AG04450 (cell line): ENCODE measurements at regions not wholly inside any gene's neighbourhood (a gene's known extent, or its start where the extent isn't known, plus 50 kb on each side); places are given as distances from the start of the nearest gene placed in this dataset.
A peak's percentile ranks its signal among the peaks of the same experiment; 100 is the strongest.

ENCODE experiments used
- CTCF ChIA-PET: fragments of 300-600, 350-600 bp; formaldehyde crosslinking; extraction: SDS; loops from one replicate; lab custom pipeline; 2022; ENCODE audit warnings: antibody characterized with exemption, inconsistent platforms; lab: Charles Lee
- POLR2A ChIA-PET: fragments of 350-600 bp; formaldehyde crosslinking; extraction: SDS; loops from one replicate; lab custom pipeline; 2021; ENCODE audit warnings: antibody characterized with exemption, inconsistent platforms; lab: Yijun Ruan, JAX
- DNase-seq: peaks from one replicate; pipeline ENCODE4 v3.0.0-alpha.2; 2011; ENCODE audit warnings: low read depth, low spot score
- H3K27ac ChIP-seq: one replicate; pipeline ENCODE4 v1.5.1; 2012; ENCODE audit warnings: low read depth, low read length, control low read depth
- H3K27me3 ChIP-seq: one replicate; pipeline ENCODE4 v1.6.0; 2012; ENCODE audit warnings: low read length; ENCODE audit not compliant: control insufficient read depth, insufficient read depth
- H3K4me3 ChIP-seq: 2 replicates; pipeline ENCODE4 v1.5.1; 2011; ENCODE audit warnings: mild to moderate bottlenecking, low read depth, low read length, control low read depth
- H3K9me3 ChIP-seq: 2 replicates; pipeline ENCODE4 v1.5.1; 2012; ENCODE audit warnings: low read length; ENCODE audit not compliant: control insufficient read depth, insufficient read depth
- CTCF ChIP-seq: IDR thresholded peaks from 2 replicates; pipeline ENCODE4 v1.5.1; 2011; ENCODE audit warnings: low read depth, low read length, control low read depth, inconsistent platforms

GRCh38 chr13:33925563-33925962 lies 107.6 kb downstream of the RFC3 start:
- no peak overlapping the region for H3K4me3 ChIP-seq
- no peak for DNase-seq
- no peak for TF ChIP-seq CTCF
- ChIA-PET CTCF (no interaction called here), POLR2A (no interaction called here)
- H3K27me3 ChIP-seq, result no peaks in the 10 kb centered on the region
- no peaks in the 10 kb centered on the region for H3K9me3 ChIP-seq
- H3K27ac ChIP-seq, result no peak overlapping the region

GRCh38 chr13:33927315-33927714 lies 109.4 kb downstream of the RFC3 start:
- Histone ChIP-seq H3K27me3 (no peaks in the 10 kb centered on the region), H3K27ac (no peak overlapping the region), H3K4me3 (no peak overlapping the region), H3K9me3 (no peaks in the 10 kb centered on the region)
- ChIA-PET POLR2A (no interaction called here), CTCF (interaction anchor here (1.0 to 5.4 kb wide), 2 partner anchors 127 to 150 kb away, joined by 3 to 62 read pairs; no protein-coding TSS in a partner anchor)
- no peak for TF ChIP-seq CTCF
- DNase-seq, result no peak

DNA sequence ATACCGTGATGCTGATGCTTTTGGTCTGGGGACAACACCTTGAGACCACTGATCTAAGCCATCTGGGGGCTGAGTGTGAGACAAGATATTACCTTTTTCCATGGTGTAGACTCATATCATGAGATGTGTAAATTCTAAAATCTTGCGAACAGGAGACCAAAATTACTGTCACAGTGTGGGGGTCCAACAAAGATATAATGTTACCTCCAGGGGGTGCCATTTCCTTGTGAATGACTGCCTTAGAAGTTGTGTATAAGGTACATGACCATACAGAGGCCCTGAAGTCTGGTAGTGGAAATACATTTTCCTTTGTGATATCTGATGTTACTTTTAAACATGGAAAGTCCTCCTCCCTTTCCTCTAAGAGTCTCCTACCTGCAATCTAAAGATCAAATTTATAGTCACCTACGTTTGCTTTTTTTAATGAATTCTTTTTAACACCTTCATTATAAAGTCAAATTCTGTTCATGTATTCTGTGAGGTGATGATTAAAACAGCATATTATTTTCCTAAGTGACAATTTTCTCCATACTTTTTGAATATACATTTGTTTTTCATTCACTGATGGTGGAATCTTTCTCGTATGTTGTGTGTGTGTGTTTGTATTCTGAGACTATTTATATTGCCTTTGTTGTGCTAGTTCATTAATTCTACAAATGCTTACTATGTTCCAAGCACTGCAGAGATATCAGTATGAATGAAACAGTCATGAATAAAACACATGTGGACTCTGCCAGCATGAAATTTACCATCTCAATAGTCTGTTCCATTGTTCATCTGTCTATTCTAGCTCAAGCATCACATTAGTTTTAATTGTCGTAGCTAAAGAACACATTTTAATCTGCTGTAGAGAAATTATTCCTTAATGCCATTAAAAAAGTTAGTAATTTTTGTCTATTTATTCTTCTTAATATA lies 113.7 kb downstream of the RFC3 start:
- H3K4me3 ChIP-seq, result no peak overlapping the region
- no peaks in the 10 kb centered on the region for H3K27me3 ChIP-seq
- no peak for DNase-seq
- H3K27ac ChIP-seq, result no peak overlapping the region
- H3K9me3 ChIP-seq, result no peaks in the 10 kb centered on the region
- POLR2A ChIA-PET, result no interaction called here
- CTCF ChIA-PET, result interaction anchor here (1.6 to 5.4 kb wide), 3 partner anchors 131 to 1227 kb away, joined by 8 to 62 read pairs (median 18); no protein-coding TSS in a partner anchor
- peak; percentile 65 for TF ChIP-seq CTCF

GRCh38 chr13:33932769-33933406 lies 114.9 kb downstream of the RFC3 start:
- ChIA-PET POLR2A (no interaction called here), CTCF (interaction anchor here (0.7 to 1.1 kb wide), 3 partner anchors 132 to 428 kb away, joined by 3 to 6 read pairs (median 4); no protein-coding TSS in a partner anchor)
- Histone ChIP-seq H3K27ac (no peak overlapping the region), H3K27me3 (no peaks in the 10 kb centered on the region), H3K9me3 (no peaks in the 10 kb centered on the region), H3K4me3 (no peak overlapping the region)
- no peak for TF ChIP-seq CTCF
- DNase-seq, result no peak
